H9 (cell line): ENCODE measurements at regions not wholly inside any gene's neighbourhood (a gene's known extent, or its start where the extent isn't known, plus 50 kb on each side); places are given as distances from the start of the nearest gene placed in this dataset.

ENCODE experiments used
- DNase-seq: peaks from one replicate; pipeline ENCODE4 v3.0.0-alpha.2; 2017
- H2AFZ ChIP-seq: one replicate; pipeline ENCODE4 v1.6.1; 2013; ENCODE audit warnings: mild to moderate bottlenecking, low read length, control low read depth, moderate library complexity
- H2AK5ac ChIP-seq: 2 replicates; pipeline ENCODE4 v1.6.1; 2013; ENCODE audit warnings: low read length, control low read depth, mixed read lengths; ENCODE audit not compliant: insufficient read length
- H2BK120ac ChIP-seq: one replicate; pipeline ENCODE4 v1.6.1; 2013; ENCODE audit warnings: low read depth, mild to moderate bottlenecking, low read length, control low read depth, inconsistent platforms; ENCODE audit not compliant: poor library complexity, severe bottlenecking
- H2BK12ac ChIP-seq: 2 replicates; pipeline ENCODE4 v1.6.1; 2013; ENCODE audit warnings: low read length, control low read depth, mixed read lengths, low read depth; ENCODE audit not compliant: insufficient read length
- H2BK15ac ChIP-seq: 2 replicates; pipeline ENCODE4 v1.6.1; 2013; ENCODE audit warnings: low read depth, low read length, control low read depth
- H2BK20ac ChIP-seq: one replicate; pipeline ENCODE4 v1.6.1; 2013; ENCODE audit warnings: low read depth, mild to moderate bottlenecking, low read length, control low read depth, inconsistent platforms; ENCODE audit not compliant: poor library complexity, severe bottlenecking
- H2BK5ac ChIP-seq: 2 replicates; pipeline ENCODE4 v1.6.1; 2013; ENCODE audit warnings: low read length, control low read depth, mixed read lengths; ENCODE audit not compliant: insufficient read length
- H3K14ac ChIP-seq: 2 replicates; pipeline ENCODE4 v1.6.1; 2013; ENCODE audit warnings: low read length, control low read depth; ENCODE audit not compliant: insufficient read depth
- H3K18ac ChIP-seq: 2 replicates; pipeline ENCODE4 v1.6.1; 2013; ENCODE audit warnings: low read depth, mild to moderate bottlenecking, mixed read lengths, low read length, control low read depth; ENCODE audit not compliant: insufficient read length
- H3K23ac ChIP-seq: 2 replicates; pipeline ENCODE4 v1.6.1; 2013; ENCODE audit warnings: low read length, control low read depth, mixed read lengths, low read depth; ENCODE audit not compliant: insufficient read length
- H3K23me2 ChIP-seq: 2 replicates; pipeline ENCODE4 v1.6.1; 2013; ENCODE audit warnings: low read depth, mild to moderate bottlenecking, mixed read lengths, low read length, control low read depth; ENCODE audit not compliant: insufficient read length, poor library complexity, severe bottlenecking
- H3K27ac ChIP-seq: 2 replicates; pipeline ENCODE4 v1.5.1; 2013; ENCODE audit warnings: low read length, control low read depth, mixed read lengths, low read depth; ENCODE audit not compliant: insufficient read length
- H3K27me3 ChIP-seq: 2 replicates; pipeline ENCODE4 v1.6.1; 2013; ENCODE audit warnings: low read length, control low read depth, inconsistent platforms; ENCODE audit not compliant: insufficient read depth
- H3K4ac ChIP-seq: 2 replicates; pipeline ENCODE4 v1.6.1; 2013; ENCODE audit warnings: low read depth, mild to moderate bottlenecking, control low read depth, inconsistent platforms, low read length, moderate library complexity
- H3K4me1 ChIP-seq: 2 replicates; pipeline ENCODE4 v1.6.1; 2013; ENCODE audit warnings: low read length, control low read depth, inconsistent platforms; ENCODE audit not compliant: insufficient read depth
- H3K4me2 ChIP-seq: 2 replicates; pipeline ENCODE4 v1.6.1; 2013; ENCODE audit warnings: low read length, control low read depth, mixed read lengths; ENCODE audit not compliant: insufficient read length, insufficient read depth
- H3K56ac ChIP-seq: 2 replicates; pipeline ENCODE4 v1.6.1; 2013; ENCODE audit warnings: low read depth, mild to moderate bottlenecking, mixed read lengths, low read length, control low read depth; ENCODE audit not compliant: insufficient read length
- H3K79me1 ChIP-seq: 2 replicates; pipeline ENCODE4 v1.6.1; 2013; ENCODE audit warnings: low read depth, mild to moderate bottlenecking, moderate library complexity, low read length, control low read depth, inconsistent platforms; ENCODE audit not compliant: insufficient read depth, poor library complexity, severe bottlenecking
- H3K79me2 ChIP-seq: 2 replicates; pipeline ENCODE4 v1.6.1; 2013; ENCODE audit warnings: low read length, control low read depth, inconsistent platforms; ENCODE audit not compliant: insufficient read depth
- H3K9ac ChIP-seq: 2 replicates; pipeline ENCODE4 v1.6.1; 2013; ENCODE audit warnings: low read length, control low read depth, mixed read lengths; ENCODE audit not compliant: insufficient read length; ENCODE audit errors: extremely low read depth
- H3K9me3 ChIP-seq: one replicate; pipeline ENCODE4 v1.6.1; 2013; ENCODE audit warnings: low read depth, low read length, inconsistent platforms; ENCODE audit not compliant: control insufficient read depth
- H3T11ph ChIP-seq: one replicate; pipeline ENCODE4 v1.6.1; 2013; ENCODE audit warnings: mild to moderate bottlenecking, low read length, control low read depth, inconsistent platforms
- H4K20me1 ChIP-seq: one replicate; pipeline ENCODE4 v1.6.1; 2013; ENCODE audit not compliant: control insufficient read depth, insufficient read length, insufficient read depth
- H4K5ac ChIP-seq: 2 replicates; pipeline ENCODE4 v1.6.1; 2013; ENCODE audit warnings: low read depth, mild to moderate bottlenecking, mixed read lengths, low read length, control low read depth; ENCODE audit not compliant: insufficient read length
- H4K8ac ChIP-seq: replicated peaks from 2 replicates; pipeline ENCODE4 v1.6.1; 2013; ENCODE audit warnings: low read length, control low read depth, mixed read lengths, low read depth; ENCODE audit not compliant: insufficient read length
- H4K91ac ChIP-seq: 2 replicates; pipeline ENCODE4 v1.6.1; 2013; ENCODE audit warnings: low read depth, mild to moderate bottlenecking, moderate library complexity, mixed read lengths, low read length, control low read depth; ENCODE audit not compliant: insufficient read length
- H3K27ac Mint-ChIP-seq, 3 experiments: 2 replicates in 2 of 3; 3 replicates in 1 of 3; pipeline ENCODE4 v1.8.0; 2020 to 2021; ENCODE audit warnings: mixed read lengths in 3 of 3, mild to moderate bottlenecking in 1 of 3, moderate library complexity in 1 of 3
- H3K27me3 Mint-ChIP-seq: 2 replicates; pipeline ENCODE4 v1.8.0; 2021; ENCODE audit warnings: low read depth, mild to moderate bottlenecking, moderate library complexity, mixed read lengths
- H3K36me3 Mint-ChIP-seq, 3 experiments: 2 replicates in 2 of 3; 3 replicates in 1 of 3; pipeline ENCODE4 v1.8.0; 2020 to 2021; ENCODE audit warnings: low read depth in 3 of 3, mixed read lengths in 3 of 3; ENCODE audit not compliant: insufficient read depth in 1 of 3
- H3K4me1 Mint-ChIP-seq, 2 experiments: 2 replicates each; pipeline ENCODE4 v1.8.0; 2020; ENCODE audit warnings: mixed read lengths in 2 of 2
- H3K4me3 Mint-ChIP-seq, 2 experiments: 2 replicates in 1 of 2; 3 replicates in 1 of 2; pipeline ENCODE4 v1.8.0; 2020 to 2021; ENCODE audit warnings: mild to moderate bottlenecking in 2 of 2, mixed read lengths in 2 of 2, moderate library complexity in 1 of 2
- H3K9me3 Mint-ChIP-seq, 2 experiments: 2 replicates in 1 of 2; 3 replicates in 1 of 2; pipeline ENCODE4 v1.8.0; 2020; ENCODE audit warnings: mild to moderate bottlenecking in 2 of 2, mixed read lengths in 2 of 2, moderate library complexity in 1 of 2
- CTCF ChIP-seq: fragments of 200-600 bp; sonication (generic); conservative IDR thresholded peaks from 3 replicates; pipeline ENCODE4 v1.8.0; 2021; ENCODE audit warnings: antibody characterized with exemption, mild to moderate bottlenecking
- WGBS: extraction: QIAGEN DNeasy Blood & Tissue Kit; methylation state at CpG from one replicate; pipeline ENCODE4 v1.1.7; 2013; ENCODE audit warnings: missing lambda C conversion rate, low lambda C conversion rate, mixed read lengths; ENCODE audit not compliant: insufficient read length; ENCODE audit errors: extremely low coverage; 5-methylcytosine and 5-hydroxymethylcytosine counted together

DNA sequence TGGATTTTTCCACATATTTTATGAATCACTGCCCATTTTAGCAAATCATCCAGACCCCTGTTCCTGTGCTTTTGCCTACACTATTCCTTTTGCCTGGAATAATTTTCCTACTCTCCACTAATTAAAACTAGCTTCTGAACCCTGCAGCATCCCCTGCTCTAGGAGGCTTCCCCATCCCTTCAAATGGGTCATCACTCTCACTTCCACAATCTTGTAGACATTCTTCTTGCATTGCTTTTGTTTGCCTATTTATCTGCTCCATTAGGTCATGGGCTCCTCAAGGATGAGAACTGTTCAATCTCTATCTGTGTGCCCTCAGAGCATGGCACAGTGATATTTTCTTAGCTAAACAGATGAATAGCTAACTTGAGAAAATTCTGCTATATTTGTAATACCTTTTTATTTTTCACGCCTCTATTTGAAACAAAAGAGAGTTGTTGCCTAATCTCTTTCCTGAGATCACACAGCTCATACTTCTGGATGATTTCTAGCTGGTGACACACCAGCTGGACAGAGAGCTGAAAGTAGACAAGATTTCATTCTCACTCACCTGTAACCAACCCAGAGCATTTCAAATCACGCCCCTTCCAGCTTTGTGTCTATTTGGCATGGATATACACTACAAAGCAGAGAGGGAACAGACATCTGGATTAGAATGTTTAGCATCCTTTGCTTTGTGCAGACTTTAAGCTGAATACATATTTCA is 466.0 kb downstream of the FOXO1 start:
- no peak overlapping the region for H3K4me3 Mint-ChIP-seq
- no peak for TF ChIP-seq CTCF
- H3K27me3 Mint-ChIP-seq = no peaks in the 10 kb centered on the region
- Histone ChIP-seq H3K23ac (no peak overlapping the region), H4K20me1 (no peaks in the 10 kb centered on the region), H3K23me2 (no peaks in the 10 kb centered on the region), H2BK15ac (no peak overlapping the region), H3K4me2 (no peak overlapping the region), H2AFZ (no peak overlapping the region), H3K56ac (no peak overlapping the region), H3K18ac (no peak overlapping the region), H3K27me3 (no peaks in the 10 kb centered on the region), H4K8ac (no peak overlapping the region), H3K79me1 (no peaks in the 10 kb centered on the region), H2BK120ac (no peak overlapping the region), H3K9ac (no peak overlapping the region), H3K4me1 (no peaks in the 10 kb centered on the region), H2BK20ac (no peak overlapping the region), H4K91ac (no peak overlapping the region), H4K5ac (no peak overlapping the region), H2BK5ac (no peak overlapping the region), H2BK12ac (no peak overlapping the region), H3K27ac (no peak overlapping the region), H3T11ph (no peak overlapping the region), H3K14ac (no peak overlapping the region), H3K79me2 (no peaks in the 10 kb centered on the region), H2AK5ac (no peak overlapping the region), H3K4ac (no peak overlapping the region), H3K9me3 (no peaks in the 10 kb centered on the region)
- no peak overlapping the region for H3K27ac Mint-ChIP-seq
- no peak for DNase-seq
- no CpG with 5 or more reads among the region's 2 CpGs for WGBS
- peaks cover 3 to 4% of the 10 kb centered on the region in 2 experiments; a peak in 3 of 4 replicates for H3K4me1 Mint-ChIP-seq
- peaks cover 0 to 4% of the 10 kb centered on the region in 2 experiments; a peak in 1 of 5 replicates for H3K9me3 Mint-ChIP-seq
- H3K36me3 Mint-ChIP-seq = no peaks in the 10 kb centered on the region
